ENCODE measurements at regions not wholly inside any gene's neighbourhood (a gene's known extent, or its start where the extent isn't known, plus 50 kb on each side); places are given as distances from the start of the nearest gene placed in this dataset.

- TF ChIP-seq POLR2A (IDR thresholded peaks at IDR 0.05; ENCODE audit: low read depth, low read length) (no peak), POLR2AphosphoS5 (IDR thresholded peaks at IDR 0.05; ENCODE audit: low read depth, low read length) (no peak), TAF1 (IDR thresholded peaks at IDR 0.05; ENCODE audit: low read depth, low read length) (no peak), POU2F2 (IDR thresholded peaks at IDR 0.05; ENCODE audit: low read depth, low read length) (no peak)
Observed at GRCh38 chr7:47153058-47153457, 428.9 kb downstream of the TNS3 start.
